Uterus (tissue), 3 donors: ENCODE measurements at regions not wholly inside any gene's neighbourhood (a gene's known extent, or its start where the extent isn't known, plus 50 kb on each side); places are given as distances from the start of the nearest gene placed in this dataset.

Experiments
- DNase-seq, 2 donors: peaks; one replicate each; pipeline ENCODE4 v3.0.0-alpha.2; 2019 to 2020
- H3K27ac ChIP-seq, 2 donors: fragments of 200-600 bp; sonication (generic); 1 replicate in 1 of 2; 2 replicates in 1 of 2; pipeline ENCODE4 v1.5.1; 2016 to 2018
- H3K27me3 ChIP-seq, 2 donors: fragments of 200-600 bp; sonication (generic); one replicate each; pipeline ENCODE4 v1.5.1; 2018 to 2019; ENCODE audit warnings: control low read depth in 1 of 2
- H3K36me3 ChIP-seq, 2 donors: fragments of 200-600 bp; sonication (generic); one replicate each; pipeline ENCODE4 v1.5.1; 2019; ENCODE audit warnings: control low read depth in 1 of 2
- H3K4me1 ChIP-seq, 2 donors: fragments of 200-600 bp; sonication (generic); one replicate each; pipeline ENCODE4 v1.5.1; 2018 to 2019; ENCODE audit warnings: control low read depth in 1 of 2
- H3K4me3 ChIP-seq, 2 donors: fragments of 200-600 bp; sonication (generic); 1 replicate in 1 of 2; 2 replicates in 1 of 2; pipeline ENCODE4 v1.5.1; 2018 to 2019; ENCODE audit warnings: mild to moderate bottlenecking in 1 of 2
- H3K9me3 ChIP-seq, 2 donors: fragments of 200-600 bp; sonication (generic); one replicate each; pipeline ENCODE4 v1.5.1; 2019; ENCODE audit warnings: control low read depth in 1 of 2
- CTCF ChIP-seq, 4 experiments: fragments of 200-600 bp in 2 of 4; fragments of 450-650 bp in 2 of 4; sonication (generic) in 2 of 4; IDR thresholded peaks; one replicate each; pipeline ENCODE4 v1.5.1; 2016 to 2019; ENCODE audit warnings: antibody characterized with exemption in 4 of 4, mild to moderate bottlenecking in 2 of 4, moderate library complexity in 1 of 4
- POLR2A ChIP-seq, 2 donors: fragments of 450-650 bp; IDR thresholded peaks; one replicate each; pipeline ENCODE4 v1.6.1; 2016; ENCODE audit warnings: antibody characterized with exemption in 2 of 2, mild to moderate bottlenecking in 1 of 2, moderate library complexity in 1 of 2
- intact Hi-C: fragments of 100-400 bp; cut with DNase I; formaldehyde crosslinking; loops from one replicate; pipeline ENCODE4 v1.15.1; 2023; ENCODE audit warnings: low total_unique reads
- donor health status: DM: yes; HTN: yes; CAD: no.

DNA sequence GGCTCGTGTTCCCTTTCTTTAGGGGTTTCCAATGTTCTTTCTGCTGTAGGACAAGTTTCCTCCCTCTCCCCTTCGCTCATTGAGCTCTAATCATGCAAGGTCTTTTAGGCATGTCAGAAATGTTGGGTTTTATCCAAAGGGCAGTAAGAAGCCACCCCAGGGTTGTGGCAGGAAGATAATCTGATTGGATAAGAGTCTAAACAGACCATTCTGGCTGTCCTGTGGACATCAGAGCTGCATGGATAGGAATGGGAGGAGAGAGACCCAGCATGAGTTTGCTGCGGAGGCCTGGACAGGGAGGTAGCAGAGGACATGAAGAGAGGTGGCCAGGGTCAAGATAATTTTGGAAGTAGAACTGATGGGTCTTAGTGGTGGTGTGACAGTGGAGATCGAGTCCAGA, 88.2 kb downstream of the ACKR3 start:
- intact Hi-C loops = no loop called here
- H3K36me3 ChIP-seq = no peaks in the 10 kb centered on the region
- TF ChIP-seq CTCF (IDR thresholded peaks at IDR 0.05) (no peak), POLR2A (IDR thresholded peaks at IDR 0.05) (no peak)
- peaks cover 0 to 13% of the 10 kb centered on the region in 2 donors for H3K4me1 ChIP-seq
- no peak for DNase-seq
- H3K4me3 ChIP-seq = no peak overlapping the region
- no peaks in the 10 kb centered on the region for H3K9me3 ChIP-seq
- no peaks in the 10 kb centered on the region for H3K27me3 ChIP-seq
- H3K27ac ChIP-seq = no peak overlapping the region

DNA sequence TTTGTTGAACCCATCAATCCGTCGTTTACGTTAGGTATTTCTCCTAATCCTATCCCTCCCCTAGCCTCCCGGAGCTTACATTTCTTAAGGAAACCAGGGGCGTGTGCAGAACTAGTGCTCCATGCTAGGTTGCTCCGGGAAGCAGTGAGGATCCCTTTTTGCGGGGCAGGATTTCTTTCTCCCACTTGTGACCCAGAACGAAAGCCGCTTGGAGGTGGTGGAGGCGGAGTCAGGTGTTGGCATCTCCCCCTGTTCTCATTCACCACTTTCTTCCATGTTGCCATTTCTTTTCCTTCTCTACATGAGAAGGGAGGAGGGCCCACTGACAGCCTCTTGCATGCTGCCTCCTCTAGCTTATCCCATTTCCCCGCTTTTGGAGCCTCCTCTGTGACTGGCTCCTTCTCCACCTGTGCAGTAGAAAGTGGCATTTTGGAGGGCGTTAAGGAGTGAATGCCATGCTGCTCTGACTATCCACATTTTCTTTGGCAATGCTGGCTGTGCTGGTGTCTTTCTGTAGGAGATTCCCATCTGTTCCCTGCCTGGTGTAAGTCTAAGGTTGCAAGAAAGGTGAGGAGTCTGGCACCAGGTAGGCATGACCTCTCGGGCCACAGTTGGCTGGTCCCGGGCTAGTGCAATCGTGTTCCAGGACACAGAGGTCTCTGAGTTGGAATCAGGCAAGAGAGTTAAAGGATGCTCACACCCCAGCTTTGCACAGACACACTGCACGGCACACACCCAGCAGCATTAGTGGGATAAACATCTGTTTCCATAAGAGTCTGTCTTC, 89.5 kb downstream of the ACKR3 start:
- Histone ChIP-seq H3K27me3 (no peaks in the 10 kb centered on the region), H3K27ac (peak overlapping the region in 1 of 2 donors; percentile 31), H3K4me3 (no peak overlapping the region), H3K36me3 (no peaks in the 10 kb centered on the region), H3K4me1 (peaks cover 0 to 14% of the 10 kb centered on the region in 2 donors), H3K9me3 (no peaks in the 10 kb centered on the region)
- DNase-seq = no peak
- no peak for TF ChIP-seq POLR2A (IDR thresholded peaks at IDR 0.05)
- TF ChIP-seq CTCF (IDR thresholded peaks at IDR 0.05) = no peak
- intact Hi-C loops = no loop called here

DNA sequence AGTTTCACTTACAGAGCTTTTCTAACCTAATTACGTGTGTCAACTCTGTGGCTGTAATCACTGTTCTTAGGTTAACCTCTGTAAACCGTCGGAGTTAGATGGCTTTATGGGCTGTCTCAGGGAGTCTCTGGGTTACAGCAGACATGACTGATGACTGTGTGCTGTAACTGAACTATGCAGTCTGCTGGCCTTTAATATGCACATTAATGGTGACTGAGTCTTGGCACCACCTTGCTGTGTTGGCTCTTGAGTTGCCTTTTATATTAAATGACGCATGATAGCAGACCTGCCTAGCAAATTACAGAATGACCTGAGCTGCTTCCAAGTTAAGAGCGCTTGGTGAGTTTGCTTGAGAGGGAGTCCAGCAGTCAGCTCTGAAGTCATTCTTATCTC, 90.1 kb downstream of the ACKR3 start:
- no peaks in the 10 kb centered on the region for H3K36me3 ChIP-seq
- peaks cover 0 to 14% of the 10 kb centered on the region in 2 donors for H3K4me1 ChIP-seq
- H3K27me3 ChIP-seq = no peaks in the 10 kb centered on the region
- H3K9me3 ChIP-seq = no peaks in the 10 kb centered on the region
- H3K27ac ChIP-seq = peak overlapping the region in 1 of 2 donors; percentile 34
- peak; percentile 53 to 79 for DNase-seq
- intact Hi-C loops = no loop called here
- no peak for TF ChIP-seq POLR2A (IDR thresholded peaks at IDR 0.05)
- no peak overlapping the region for H3K4me3 ChIP-seq

DNA sequence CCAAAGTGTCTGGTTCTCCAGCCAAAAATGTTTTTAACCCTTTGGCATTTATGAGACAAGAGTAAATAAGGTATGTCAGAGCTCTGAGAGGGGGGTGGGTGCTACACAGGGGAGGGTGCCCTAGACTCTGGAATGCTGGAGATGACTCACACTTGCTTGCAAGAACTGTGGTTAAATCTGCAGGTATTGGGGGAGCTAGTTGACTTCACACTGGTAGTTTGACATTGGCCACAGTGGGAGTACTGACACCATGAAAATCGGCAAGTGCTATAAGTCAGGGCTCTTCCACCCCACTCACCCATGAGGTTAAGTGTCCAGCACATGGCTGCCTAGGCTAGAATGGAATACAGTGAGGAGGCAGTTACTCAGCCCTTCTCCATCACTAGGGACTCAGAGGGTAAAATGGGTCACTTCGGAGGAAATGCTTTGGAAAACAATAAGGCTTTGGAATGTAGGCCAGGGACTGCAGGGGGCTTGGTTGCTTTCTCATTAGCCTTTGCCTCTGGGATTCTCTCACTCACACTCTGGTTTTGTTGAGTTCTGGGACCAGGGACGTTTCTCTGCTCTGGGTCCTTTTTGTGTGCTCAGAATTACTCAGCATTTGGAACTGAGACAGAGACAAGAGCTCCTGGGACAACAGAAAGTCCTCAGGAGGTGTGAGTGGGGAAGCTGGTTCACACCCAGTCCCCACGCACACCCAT, 91.6 kb downstream of the ACKR3 start:
- no peaks in the 10 kb centered on the region for H3K27me3 ChIP-seq
- H3K4me3 ChIP-seq = no peak overlapping the region
- H3K27ac ChIP-seq = peak overlapping the region in 1 of 2 donors; percentile 42
- peaks cover 0 to 14% of the 10 kb centered on the region in 2 donors for H3K4me1 ChIP-seq
- intact Hi-C loops = no loop called here
- TF ChIP-seq POLR2A (IDR thresholded peaks at IDR 0.05) = no peak
- TF ChIP-seq CTCF (IDR thresholded peaks at IDR 0.05) = no peak
- no peaks in the 10 kb centered on the region for H3K9me3 ChIP-seq
- no peaks in the 10 kb centered on the region for H3K36me3 ChIP-seq
- no peak for DNase-seq

DNA sequence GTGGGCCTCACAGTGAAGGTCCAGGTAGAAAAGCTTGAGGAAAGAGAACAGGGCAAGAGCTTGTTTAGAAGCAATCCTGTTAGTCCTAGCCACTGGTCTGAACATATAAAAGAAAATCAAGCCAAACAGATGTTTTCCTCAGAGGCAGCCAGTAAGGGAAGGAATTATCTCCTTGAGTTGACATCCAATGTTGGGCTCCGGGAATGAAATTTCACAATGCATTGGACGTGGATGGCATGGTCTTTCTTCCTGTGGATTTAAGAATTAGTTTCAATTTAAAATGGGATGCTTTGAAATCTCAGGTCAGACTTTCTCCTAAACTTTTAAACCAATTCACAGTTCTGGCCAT, 92.1 kb downstream of the ACKR3 start:
- Histone ChIP-seq H3K4me3 (no peak overlapping the region), H3K36me3 (no peaks in the 10 kb centered on the region), H3K27ac (peak overlapping the region in 1 of 2 donors; percentile 42), H3K27me3 (no peaks in the 10 kb centered on the region), H3K9me3 (no peaks in the 10 kb centered on the region), H3K4me1 (peaks cover 0 to 14% of the 10 kb centered on the region in 2 donors)
- DNase-seq = no peak
- intact Hi-C loops = no loop called here
- TF ChIP-seq POLR2A (IDR thresholded peaks at IDR 0.05) = no peak
